K562 (cell line): ENCODE measurements at regions not wholly inside any gene's neighbourhood (a gene's known extent, or its start where the extent isn't known, plus 50 kb on each side); places are given as distances from the start of the nearest gene placed in this dataset.

ENCODE experiments used
- ATAC-seq: fragments of 200-7000 bp; cut with Tn5 transposase; 3 replicates; pipeline ENCODE4 v1.9.1; 2020; ENCODE audit warnings: moderate library complexity
- BruUV-seq: library from RNA; stranded (reverse); fragments of 400-500 nt; replicated peaks from 2 replicates; lab custom pipeline; 2021; lab: Mats Ljungman, UMichigan
- CTCF ChIA-PET: fragments of 300-600 bp; formaldehyde crosslinking; extraction: SDS; loops from one replicate; lab custom pipeline; 2021; ENCODE audit warnings: low intra/inter-chr PET ratio; lab: Yijun Ruan, JAX
- POLR2A ChIA-PET: fragments of 300-600, 350-650 bp; sonication (Branson Sonifier 250); formaldehyde crosslinking; extraction: SDS; loops from one replicate; lab custom pipeline; 2021; ENCODE audit warnings: antibody characterized with exemption, inconsistent platforms; lab: Yijun Ruan, JAX
- DNase-seq, 4 experiments: peaks; one replicate each; pipeline versions ENCODE4 v3.0.0 to v3.0.0-alpha.2; 2011 to 2018; ENCODE audit warnings: low spot score in 3 of 4, mixed read lengths in 3 of 4; ENCODE audit errors: extremely low read depth in 1 of 4
- FAIRE-seq: peaks from 2 replicates; lab custom pipeline; 2011; peaks lifted over from hg19 to GRCh38; lab: Jason Lieb, UNC
- H2AFZ ChIP-seq: 2 replicates; pipeline ENCODE4 v1.6.0; 2011; ENCODE audit warnings: low read depth, low read length, control low read depth, inconsistent platforms
- H3K27ac ChIP-seq: fragments of 200-600 bp; 3 replicates; pipeline ENCODE4 v1.8.0; 2011; ENCODE audit warnings: low read depth, mild to moderate bottlenecking, control low read depth, inconsistent platforms, low read length, moderate library complexity, mixed read lengths; ENCODE audit errors: extremely low read depth
- H3K27me3 ChIP-seq, 2 experiments: fragments of 300-600 bp in 1 of 2; 2 replicates in 1 of 2; 3 replicates in 1 of 2; pipeline versions ENCODE4 v1.6.0 to v1.8.0; 2011; ENCODE audit warnings: inconsistent platforms in 2 of 2, low read length in 2 of 2, mild to moderate bottlenecking in 1 of 2, mixed read lengths in 1 of 2, moderate library complexity in 1 of 2; ENCODE audit not compliant: control insufficient read depth in 2 of 2, insufficient read depth in 2 of 2
- H3K36me3 ChIP-seq: fragments of 300-600 bp; 3 replicates; pipeline ENCODE4 v1.8.0; 2011; ENCODE audit warnings: mild to moderate bottlenecking, low read length, inconsistent platforms; ENCODE audit not compliant: control insufficient read depth, insufficient read depth
- H3K4me1 ChIP-seq, 2 experiments: fragments of 200-600 bp in 1 of 2; replicated peaks in 1 of 2; 2 replicates in 1 of 2; 3 replicates in 1 of 2; pipeline versions ENCODE4 v1.5.1 to v1.8.0; 2011; ENCODE audit warnings: inconsistent platforms in 2 of 2, low read length in 2 of 2, mild to moderate bottlenecking in 1 of 2, mixed read lengths in 1 of 2, moderate library complexity in 1 of 2; ENCODE audit not compliant: control insufficient read depth in 2 of 2, insufficient read depth in 2 of 2
- H3K4me2 ChIP-seq: 2 replicates; pipeline ENCODE4 v1.6.1; 2011; ENCODE audit warnings: low read length, control low read depth, inconsistent platforms, mixed read lengths; ENCODE audit not compliant: insufficient read depth
- H3K4me3 ChIP-seq: fragments of 200-600 bp; sonication (generic), shearing (Covaris generic); 2 replicates; pipeline ENCODE4 v1.5.1; 2016; ENCODE audit warnings: control low read depth, inconsistent platforms
- H3K79me2 ChIP-seq: fragments of 200-600 bp; 3 replicates; pipeline ENCODE4 v1.8.0; 2011; ENCODE audit warnings: low read length, inconsistent platforms; ENCODE audit not compliant: control insufficient read depth, insufficient read depth
- H3K9ac ChIP-seq, 2 experiments: 2 replicates each; pipeline versions ENCODE4 v1.6.0 to v1.6.1; 2011; ENCODE audit warnings: low read depth in 2 of 2, low read length in 2 of 2, control low read depth in 1 of 2, inconsistent platforms in 1 of 2, mild to moderate bottlenecking in 1 of 2, mixed read lengths in 1 of 2; ENCODE audit not compliant: insufficient read depth in 1 of 2
- H3K9me1 ChIP-seq: one replicate; pipeline ENCODE4 v1.6.0; 2011; ENCODE audit warnings: inconsistent platforms, mild to moderate bottlenecking, low read length, moderate library complexity; ENCODE audit not compliant: control insufficient read depth, insufficient read depth
- H3K9me3 ChIP-seq: replicated peaks from 2 replicates; pipeline ENCODE4 v1.5.1; 2011; ENCODE audit warnings: low read depth, low read length, inconsistent platforms; ENCODE audit not compliant: control insufficient read depth, insufficient read depth
- H4K20me1 ChIP-seq: replicated peaks from 2 replicates; pipeline ENCODE4 v1.6.1; 2011; ENCODE audit warnings: low read length, inconsistent platforms, mixed read lengths; ENCODE audit not compliant: control insufficient read depth, insufficient read depth
- CHD2 ChIP-seq: IDR thresholded peaks from 2 replicates; pipeline ENCODE4 v1.6.1; 2011; ENCODE audit warnings: low read depth, low read length
- E4F1 ChIP-seq: fragments of 250-450 bp; sonication (Bioruptor Pico); IDR thresholded peaks from 2 replicates; pipeline ENCODE4 v1.5.0; 2021; ENCODE audit warnings: mild to moderate bottlenecking, borderline replicate concordance
- ELK1 ChIP-seq: sonication (generic); formaldehyde crosslinking; IDR thresholded peaks from 2 replicates; pipeline ENCODE4 v1.8.1; 2022; ENCODE audit warnings: missing genetic modification reagents
- ETV6 ChIP-seq, 3 experiments: fragments of 150-350 bp in 1 of 3; sonication (generic) in 1 of 3; formaldehyde crosslinking in 1 of 3; IDR thresholded peaks; 2 replicates each; pipeline versions ENCODE4 v1.6.1 to v1.8.0; 2014 to 2022; ENCODE audit warnings: borderline replicate concordance in 2 of 3, low read depth in 2 of 3, antibody characterized with exemption in 1 of 3, low read length in 1 of 3, mild to moderate bottlenecking in 1 of 3, missing genetic modification reagents in 1 of 3
- HDAC3 ChIP-seq: fragments of 450-650 bp; IDR thresholded peaks from 2 replicates; pipeline ENCODE4 v1.6.1; 2018; ENCODE audit warnings: borderline replicate concordance, mild to moderate bottlenecking, moderate library complexity; ENCODE audit not compliant: partially characterized antibody
- HIVEP1 ChIP-seq: fragments of 250-450 bp; sonication (Bioruptor Pico); IDR thresholded peaks from 2 replicates; pipeline ENCODE4 v1.4.0; 2020; ENCODE audit warnings: mild to moderate bottlenecking
- RFX1 ChIP-seq: fragments of 450-650 bp; IDR thresholded peaks from 2 replicates; pipeline ENCODE4 v1.6.1; 2016; ENCODE audit warnings: mild to moderate bottlenecking, moderate library complexity
- WHSC1 ChIP-seq: IDR thresholded peaks from one replicate; pipeline ENCODE4 v1.6.1; 2012; ENCODE audit warnings: low read length, control low read depth, inconsistent platforms
- ZNF12 ChIP-seq: sonication (generic); formaldehyde crosslinking; IDR thresholded peaks from 2 replicates; pipeline ENCODE4 v1.4.0; 2020; ENCODE audit warnings: mild to moderate bottlenecking, missing genetic modification reagents
- ZNF143 ChIP-seq: sonication (generic); formaldehyde crosslinking; IDR thresholded peaks from 2 replicates; pipeline ENCODE4 v1.9.0; 2022; ENCODE audit warnings: mild to moderate bottlenecking, missing genetic modification reagents
- ZNF407 ChIP-seq: fragments of 450-650 bp; IDR thresholded peaks from 2 replicates; pipeline ENCODE4 v1.6.1; 2016; ENCODE audit warnings: low read depth
- ZNF766 ChIP-seq: fragments of 200-800 bp; sonication (Bioruptor generic); conservative IDR thresholded peaks from 2 replicates; pipeline ENCODE4 v1.6.1; 2016; ENCODE audit warnings: missing genetic modification characterization, missing compliant biosample characterization
- in situ Hi-C: fragments of 300-500 bp; cut with MboI; formaldehyde crosslinking; loops from 4 replicates; pipeline ENCODE4 v1.15.0; 2018; ENCODE audit warnings: inconsistent platforms, mixed read lengths
- intact Hi-C: fragments of 100-400 bp; cut with micrococcal nuclease; formaldehyde crosslinking; loops from 2 replicates; pipeline ENCODE4 v1.14.2; 2022

- no peak for FAIRE-seq
- no peak for DNase-seq
- ChIA-PET POLR2A (no interaction called here), CTCF (no interaction called here)
- H3K9ac ChIP-seq: no peak overlapping the region
- in situ Hi-C loops: loop anchor here (5.0 kb wide), 1 partner anchor 968 kb away; no protein-coding TSS in a partner anchor
- H3K36me3 ChIP-seq: no peaks in the 10 kb centered on the region
- H3K27me3 ChIP-seq: no peaks in the 10 kb centered on the region
- H3K9me3 ChIP-seq: no peaks in the 10 kb centered on the region
- H3K4me1 ChIP-seq: no peaks in the 10 kb centered on the region
- H3K27ac ChIP-seq: no peak overlapping the region
- no peaks in the 10 kb centered on the region for H3K79me2 ChIP-seq
- no peak overlapping the region for H2AFZ ChIP-seq
- no peaks in the 10 kb centered on the region for H4K20me1 ChIP-seq
- no peak for ATAC-seq
- H3K4me3 ChIP-seq: no peak overlapping the region
- intact Hi-C loops: no loop called here
- no peak overlapping the region for H3K4me2 ChIP-seq
- BruUV-seq: no TSS peak
- no peaks in the 10 kb centered on the region for H3K9me1 ChIP-seq
- no peak for TF ChIP-seq RFX1
- TF ChIP-seq HDAC3: no peak
- TF ChIP-seq ELK1: no peak
- no peak for TF ChIP-seq ZNF143 (CRISPR knock-in tag)
- TF ChIP-seq E4F1 (CRISPR knock-in tag): no peak
- TF ChIP-seq ZNF407: no peak
- TF ChIP-seq ZNF766 (CRISPR knock-in tag): no peak
- no peak for TF ChIP-seq ZNF12 (CRISPR knock-in tag)
- TF ChIP-seq HIVEP1 (CRISPR knock-in tag): no peak
- no peak for TF ChIP-seq CHD2
- no peak for TF ChIP-seq WHSC1
- no peak for TF ChIP-seq ETV6 (IDR thresholded peaks at IDR 0.05; ENCODE audit: borderline replicate concordance in 1 of 2, low read depth in 2 of 2, low read length in 1 of 2)
- no peak for TF ChIP-seq ETV6 (CRISPR knock-in tag; IDR thresholded peaks at IDR 0.05; ENCODE audit: borderline replicate concordance)
These were observed 470.2 kb upstream of the CHD1 start for GRCh38 chr5:99398976-99399375.
